NCI-H1694 (cell line): ENCODE measurements at regions not wholly inside any gene's neighbourhood (a gene's known extent, or its start where the extent isn't known, plus 50 kb on each side); places are given as distances from the start of the nearest gene placed in this dataset.

Experiments used
- DNase-seq: peaks from one replicate; lab custom pipeline; 2025; lab: John Stamatoyannopoulos, UW

- no peak for DNase-seq
These were observed 84.4 kb upstream of the RAB6C start for GRCh38 chr2:129895061-129895460.

GRCh38 chr2:129895526-129896082, 83.9 kb upstream of the RAB6C start:
- no peak for DNase-seq

GRCh38 chr2:129896226-129897100, 83.0 kb upstream of the RAB6C start:
- DNase-seq, result no peak

- DNase-seq, result no peak
These were observed 77.6 kb upstream of the RAB6C start for GRCh38 chr2:129901754-129902415.

- DNase-seq, result no peak
These were observed 76.5 kb upstream of the RAB6C start for GRCh38 chr2:129902731-129903585.

- no peak for DNase-seq
These were observed 75.7 kb upstream of the RAB6C start for GRCh38 chr2:129903586-129904425.

GRCh38 chr2:129904532-129905446, 74.7 kb upstream of the RAB6C start:
- DNase-seq, result no peak

- DNase-seq, result no peak
These were observed 73.8 kb upstream of the RAB6C start for GRCh38 chr2:129905664-129906081.

- DNase-seq, result no peak
These were observed 73.2 kb upstream of the RAB6C start for GRCh38 chr2:129906139-129906860.

- DNase-seq, result no peak
These were observed 72.6 kb upstream of the RAB6C start for GRCh38 chr2:129906861-129907235.

- no peak for DNase-seq
These were observed 72.0 kb upstream of the RAB6C start for GRCh38 chr2:129907256-129907998.

- no peak for DNase-seq
These were observed 70.6 kb upstream of the RAB6C start for GRCh38 chr2:129908721-129909373.

GRCh38 chr2:129909651-129910418, 69.6 kb upstream of the RAB6C start:
- DNase-seq, result no peak

GRCh38 chr2:129910446-129911362, 68.8 kb upstream of the RAB6C start:
- no peak for DNase-seq

GRCh38 chr2:129911363-129912065, 68.0 kb upstream of the RAB6C start:
- no peak for DNase-seq
